ENCODE measurements at regions not wholly inside any gene's neighbourhood (a gene's known extent, or its start where the extent isn't known, plus 50 kb on each side); places are given as distances from the start of the nearest gene placed in this dataset.

DNA sequence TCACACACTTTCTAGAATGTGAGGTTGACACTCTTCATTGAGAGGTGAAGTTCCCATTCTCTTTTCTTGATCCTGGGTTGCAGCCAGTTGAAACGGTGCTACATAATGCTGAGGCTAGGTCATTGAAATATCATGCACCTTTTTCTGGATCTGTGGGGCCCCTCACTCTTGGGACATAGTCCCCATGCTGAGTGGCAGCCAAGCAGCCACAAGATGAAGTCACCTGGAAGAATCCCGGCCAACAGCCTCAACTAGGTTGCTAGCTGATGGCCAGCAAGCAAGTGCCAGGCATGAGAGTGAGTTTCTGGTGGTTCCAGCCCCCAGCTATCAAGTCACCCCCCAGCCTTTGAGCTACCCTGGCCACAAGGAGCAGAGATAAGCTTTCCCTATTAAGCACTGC, 148.5 kb upstream of the TSHZ3 start:
- H3K4me1 Mint-ChIP-seq (ENCODE audit: insufficient read depth, unreplicated experiment): no peaks in the 10 kb centered on the region
- no peak overlapping the region for H3K27ac Mint-ChIP-seq (ENCODE audit: low read depth, unreplicated experiment)
- H3K9me3 Mint-ChIP-seq (ENCODE audit: unreplicated experiment): peaks cover 19% of the 10 kb centered on the region
- H3K4me3 Mint-ChIP-seq (ENCODE audit: unreplicated experiment): no peak overlapping the region
- H3K27me3 Mint-ChIP-seq (ENCODE audit: insufficient read depth, unreplicated experiment): no peaks in the 10 kb centered on the region
- TF ChIP-seq, protein P1, sequence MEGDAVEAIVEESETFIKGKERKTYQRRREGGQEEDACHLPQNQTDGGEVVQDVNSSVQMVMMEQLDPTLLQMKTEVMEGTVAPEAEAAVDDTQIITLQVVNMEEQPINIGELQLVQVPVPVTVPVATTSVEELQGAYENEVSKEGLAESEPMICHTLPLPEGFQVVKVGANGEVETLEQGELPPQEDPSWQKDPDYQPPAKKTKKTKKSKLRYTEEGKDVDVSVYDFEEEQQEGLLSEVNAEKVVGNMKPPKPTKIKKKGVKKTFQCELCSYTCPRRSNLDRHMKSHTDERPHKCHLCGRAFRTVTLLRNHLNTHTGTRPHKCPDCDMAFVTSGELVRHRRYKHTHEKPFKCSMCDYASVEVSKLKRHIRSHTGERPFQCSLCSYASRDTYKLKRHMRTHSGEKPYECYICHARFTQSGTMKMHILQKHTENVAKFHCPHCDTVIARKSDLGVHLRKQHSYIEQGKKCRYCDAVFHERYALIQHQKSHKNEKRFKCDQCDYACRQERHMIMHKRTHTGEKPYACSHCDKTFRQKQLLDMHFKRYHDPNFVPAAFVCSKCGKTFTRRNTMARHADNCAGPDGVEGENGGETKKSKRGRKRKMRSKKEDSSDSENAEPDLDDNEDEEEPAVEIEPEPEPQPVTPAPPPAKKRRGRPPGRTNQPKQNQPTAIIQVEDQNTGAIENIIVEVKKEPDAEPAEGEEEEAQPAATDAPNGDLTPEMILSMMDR (IDR thresholded peaks at IDR 0.05; ENCODE audit: unreplicated experiment): no peak
- ChIA-PET CTCF (no interaction called here), POLR2A (no interaction called here)
- no TSS peak for BruUV-seq (replicated peaks)
- intact Hi-C loops (cut with micrococcal nuclease): no loop called here
- DNase-seq (ENCODE audit: unreplicated experiment): no peak
- no peaks in the 10 kb centered on the region for H3K36me3 Mint-ChIP-seq (ENCODE audit: insufficient read depth, unreplicated experiment)

DNA sequence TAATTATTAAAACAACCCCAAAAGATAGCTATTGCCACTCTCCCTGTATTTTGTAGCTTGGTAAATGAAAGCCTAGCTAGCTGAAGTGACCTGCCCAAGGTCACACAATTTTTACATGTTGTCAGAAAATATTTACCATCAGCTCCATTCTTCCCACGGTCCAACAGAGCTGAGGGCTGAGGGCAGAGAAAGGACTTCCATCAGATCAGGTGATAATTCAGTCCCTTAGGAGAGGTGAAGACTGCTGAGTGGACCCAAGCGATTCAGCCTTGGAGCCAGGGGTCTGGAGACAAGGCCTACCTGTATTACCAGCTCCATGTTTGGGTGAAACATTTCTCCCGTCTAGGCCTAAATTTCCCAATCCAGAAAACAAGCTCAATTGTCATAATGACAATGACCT, 149.5 kb upstream of the TSHZ3 start:
- ChIA-PET POLR2A (no interaction called here), CTCF (no interaction called here)
- TF ChIP-seq, protein P1 (IDR thresholded peaks at IDR 0.05; ENCODE audit: unreplicated experiment): no peak
- peaks cover 21% of the 10 kb centered on the region for H3K9me3 Mint-ChIP-seq (ENCODE audit: unreplicated experiment)
- no peak overlapping the region for H3K4me3 Mint-ChIP-seq (ENCODE audit: unreplicated experiment)
- intact Hi-C loops (cut with micrococcal nuclease): no loop called here
- DNase-seq (ENCODE audit: unreplicated experiment): no peak
- no peaks in the 10 kb centered on the region for H3K4me1 Mint-ChIP-seq (ENCODE audit: insufficient read depth, unreplicated experiment)
- no peaks in the 10 kb centered on the region for H3K27me3 Mint-ChIP-seq (ENCODE audit: insufficient read depth, unreplicated experiment)
- H3K27ac Mint-ChIP-seq (ENCODE audit: low read depth, unreplicated experiment): no peak overlapping the region
- H3K36me3 Mint-ChIP-seq (ENCODE audit: insufficient read depth, unreplicated experiment): no peaks in the 10 kb centered on the region
- no TSS peak for BruUV-seq (replicated peaks)

DNA sequence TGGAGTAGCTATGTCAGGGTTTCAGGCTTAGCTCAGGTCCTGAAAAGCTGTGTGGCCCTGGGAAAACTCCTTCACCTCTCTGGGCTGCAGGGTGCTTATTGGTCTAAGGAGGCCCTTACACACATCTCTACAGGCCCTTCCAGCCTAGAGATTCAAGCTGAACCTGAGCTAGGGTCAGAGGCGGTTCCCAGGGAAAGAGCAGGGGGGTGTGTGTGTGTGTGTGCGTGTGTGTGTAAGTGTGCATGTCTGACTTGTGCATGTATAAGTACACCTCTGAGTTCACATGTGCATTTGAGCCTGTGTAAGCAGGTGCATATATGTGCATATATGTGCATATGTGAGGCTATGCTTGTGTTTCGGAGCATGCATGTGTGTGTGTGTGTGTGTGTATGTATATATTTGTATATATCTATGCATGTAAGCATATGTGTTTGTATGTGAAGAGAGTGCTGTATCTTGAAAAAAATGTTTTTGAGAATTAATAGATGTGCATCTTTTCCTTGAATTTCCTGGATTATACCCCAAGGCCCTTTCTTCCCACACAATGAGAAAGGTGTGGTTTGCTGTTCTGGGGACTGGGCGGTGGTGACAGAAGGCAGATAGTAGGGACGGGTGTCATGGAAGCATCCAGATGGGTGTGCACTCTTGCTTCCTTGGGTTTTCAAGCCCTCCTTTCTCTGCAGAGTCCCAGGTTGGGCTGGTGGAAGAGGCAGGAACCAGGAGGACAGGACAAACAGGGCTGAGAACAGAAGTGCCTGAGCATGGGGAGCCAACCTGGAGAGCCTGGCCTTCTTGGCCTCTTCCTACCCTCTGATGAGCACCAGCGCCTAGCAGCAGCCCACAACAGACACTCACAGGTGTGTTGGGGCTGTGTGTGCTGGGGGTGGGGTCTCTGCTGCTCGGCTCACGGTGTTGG, 150.3 kb upstream of the TSHZ3 start:
- ChIA-PET CTCF (no interaction called here), POLR2A (no interaction called here)
- TF ChIP-seq, protein P1 (IDR thresholded peaks at IDR 0.05; ENCODE audit: unreplicated experiment): no peak
- no TSS peak for BruUV-seq (replicated peaks)
- no peaks in the 10 kb centered on the region for H3K27me3 Mint-ChIP-seq (ENCODE audit: insufficient read depth, unreplicated experiment)
- no peaks in the 10 kb centered on the region for H3K4me1 Mint-ChIP-seq (ENCODE audit: insufficient read depth, unreplicated experiment)
- no peak for DNase-seq (ENCODE audit: unreplicated experiment)
- peaks cover 28% of the 10 kb centered on the region for H3K9me3 Mint-ChIP-seq (ENCODE audit: unreplicated experiment)
- H3K36me3 Mint-ChIP-seq (ENCODE audit: insufficient read depth, unreplicated experiment): no peaks in the 10 kb centered on the region
- H3K27ac Mint-ChIP-seq (ENCODE audit: low read depth, unreplicated experiment): no peak overlapping the region
- no peak overlapping the region for H3K4me3 Mint-ChIP-seq (ENCODE audit: unreplicated experiment)
- intact Hi-C loops (cut with micrococcal nuclease): no loop called here

DNA sequence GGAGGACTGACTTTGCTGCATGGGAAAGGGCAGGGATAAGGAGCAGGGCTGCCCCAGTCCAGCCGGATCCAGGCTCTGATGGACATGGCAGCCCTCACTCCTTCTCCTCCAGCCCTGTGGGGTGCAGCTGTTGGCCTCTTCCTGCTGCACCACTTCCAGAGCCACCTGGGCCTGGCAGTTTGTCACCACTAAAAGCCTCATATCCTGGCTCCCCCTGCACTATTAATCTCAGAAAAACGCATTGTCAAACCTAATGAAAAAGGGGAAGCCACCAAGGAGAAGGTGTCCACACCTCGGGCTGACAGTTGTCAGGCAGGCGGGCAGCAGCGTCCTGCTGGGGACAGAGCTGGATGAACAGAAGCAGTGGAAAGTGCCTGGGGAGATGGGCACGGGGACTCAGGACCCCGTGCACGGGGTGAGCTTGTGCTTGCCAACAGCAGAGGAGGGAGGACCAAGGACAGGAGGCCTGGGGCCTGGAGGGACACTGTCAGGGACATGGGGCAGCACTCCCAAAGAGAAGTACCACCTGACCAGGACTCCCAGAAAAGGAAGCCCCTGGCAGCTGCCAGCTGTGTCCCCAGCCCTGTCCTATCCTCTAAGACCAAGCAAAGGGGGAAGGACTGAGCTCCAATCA, 151.1 kb upstream of the TSHZ3 start:
- Mint-ChIP-seq H3K4me3 (ENCODE audit: unreplicated experiment) (no peak overlapping the region), H3K27ac (ENCODE audit: low read depth, unreplicated experiment) (no peak overlapping the region), H3K4me1 (ENCODE audit: insufficient read depth, unreplicated experiment) (no peaks in the 10 kb centered on the region), H3K9me3 (ENCODE audit: unreplicated experiment) (peaks cover 36% of the 10 kb centered on the region), H3K36me3 (ENCODE audit: insufficient read depth, unreplicated experiment) (no peaks in the 10 kb centered on the region), H3K27me3 (ENCODE audit: insufficient read depth, unreplicated experiment) (no peaks in the 10 kb centered on the region)
- no TSS peak for BruUV-seq (replicated peaks)
- TF ChIP-seq, protein P1 (IDR thresholded peaks at IDR 0.05; ENCODE audit: unreplicated experiment): no peak
- ChIA-PET POLR2A (no interaction called here), CTCF (no interaction called here)
- intact Hi-C loops (cut with micrococcal nuclease): no loop called here
- DNase-seq (ENCODE audit: unreplicated experiment): no peak
